D341Med (cell line): ENCODE measurements at regions not wholly inside any gene's neighbourhood (a gene's known extent, or its start where the extent isn't known, plus 50 kb on each side); places are given as distances from the start of the nearest gene placed in this dataset.

Experiments
- DNase-seq: peaks from one replicate; pipeline ENCODE4 v3.0.0; 2012; ENCODE audit warnings: low spot score

GRCh38 chr12:105992849-105993740 lies 145.7 kb downstream of the NUAK1 start:
- no peak for DNase-seq

- DNase-seq: no peak
Observed at GRCh38 chr12:105993766-105994555, 144.8 kb downstream of the NUAK1 start.

- no peak for DNase-seq
Observed at GRCh38 chr12:105995961-105996431, 142.8 kb downstream of the NUAK1 start.

- no peak for DNase-seq
Observed at GRCh38 chr12:105998561-105998960, 140.2 kb downstream of the NUAK1 start.

- DNase-seq: no peak
Observed at GRCh38 chr12:106000382-106001104, 138.2 kb downstream of the NUAK1 start.

- no peak for DNase-seq
Observed at GRCh38 chr12:106001105-106001836, 137.5 kb downstream of the NUAK1 start.

- no peak for DNase-seq
Observed at GRCh38 chr12:106001837-106002218, 136.9 kb downstream of the NUAK1 start.

GRCh38 chr12:106003297-106003696 lies 135.5 kb downstream of the NUAK1 start:
- no peak for DNase-seq

GRCh38 chr12:106004289-106004688 lies 134.5 kb downstream of the NUAK1 start:
- DNase-seq: no peak

- DNase-seq: no peak
Observed at GRCh38 chr12:106006382-106006781, 132.4 kb downstream of the NUAK1 start.

GRCh38 chr12:106006940-106007339 lies 131.8 kb downstream of the NUAK1 start:
- no peak for DNase-seq

- no peak for DNase-seq
Observed at GRCh38 chr12:106010741-106011140, 128.0 kb downstream of the NUAK1 start.
